RKO (cell line): ENCODE measurements at regions not wholly inside any gene's neighbourhood (a gene's known extent, or its start where the extent isn't known, plus 50 kb on each side); places are given as distances from the start of the nearest gene placed in this dataset.

Experiments
- DNase-seq: peaks from one replicate; pipeline ENCODE4 v3.0.0-alpha.2; 2016; ENCODE audit warnings: low spot score

GRCh38 chr6:17047889-17048288 lies 54.0 kb upstream of the STMND1 start:
- no peak for DNase-seq

GRCh38 chr6:17045581-17046322 lies 56.1 kb upstream of the STMND1 start:
- DNase-seq = no peak

GRCh38 chr6:17043148-17043522 lies 58.7 kb upstream of the STMND1 start:
- no peak for DNase-seq

GRCh38 chr6:17042422-17043147 lies 59.3 kb upstream of the STMND1 start:
- no peak for DNase-seq

- DNase-seq = no peak
Measured at GRCh38 chr6:17039266-17039665, 62.6 kb upstream of the STMND1 start.

GRCh38 chr6:17038316-17038715 lies 63.5 kb upstream of the STMND1 start:
- no peak for DNase-seq

GRCh38 chr6:17036065-17036393 lies 65.8 kb upstream of the STMND1 start:
- no peak for DNase-seq

GRCh38 chr6:17035257-17036064 lies 66.4 kb upstream of the STMND1 start:
- DNase-seq = no peak

- no peak for DNase-seq
Measured at GRCh38 chr6:17033746-17034145, 68.1 kb upstream of the STMND1 start.

GRCh38 chr6:17032988-17033634 lies 68.7 kb upstream of the STMND1 start:
- peak; percentile 73 for DNase-seq

- DNase-seq = peak; percentile 42
Measured at GRCh38 chr6:17032590-17032987, 69.3 kb upstream of the STMND1 start.

GRCh38 chr6:17031961-17032360 lies 69.9 kb upstream of the STMND1 start:
- DNase-seq = no peak

GRCh38 chr6:17027441-17027840 lies 74.4 kb upstream of the STMND1 start:
- DNase-seq = no peak

GRCh38 chr6:17022604-17023003 lies 79.2 kb upstream of the STMND1 start:
- DNase-seq = no peak

- no peak for DNase-seq
Measured at GRCh38 chr6:17021539-17021889, 80.3 kb upstream of the STMND1 start.

- DNase-seq = no peak
Measured at GRCh38 chr6:17020889-17021538, 80.8 kb upstream of the STMND1 start.

GRCh38 chr6:17018425-17018824 lies 83.4 kb upstream of the STMND1 start:
- peak; percentile 9 for DNase-seq

- DNase-seq = no peak
Measured at GRCh38 chr6:17017416-17017815, 84.4 kb upstream of the STMND1 start.

GRCh38 chr6:17015551-17016381 lies 86.1 kb upstream of the STMND1 start:
- no peak for DNase-seq

- DNase-seq = no peak
Measured at GRCh38 chr6:17015144-17015543, 86.7 kb upstream of the STMND1 start.

- DNase-seq = peak; percentile 15
Measured at GRCh38 chr6:17013701-17014100, 88.1 kb upstream of the STMND1 start.
